Gastroesophageal sphincter (tissue), 3 donors: ENCODE measurements at regions not wholly inside any gene's neighbourhood (a gene's known extent, or its start where the extent isn't known, plus 50 kb on each side); places are given as distances from the start of the nearest gene placed in this dataset.

Source experiments
- EP300 ChIP-seq: sonication (generic); formaldehyde crosslinking; IDR thresholded peaks from one replicate; pipeline ENCODE4 v1.6.1; 2017; ENCODE audit warnings: antibody characterized with exemption, mild to moderate bottlenecking
- POLR2A ChIP-seq, 2 donors: fragments of 450-650 bp; IDR thresholded peaks; one replicate each; pipeline ENCODE4 v1.6.1; 2017; ENCODE audit warnings: antibody characterized with exemption in 2 of 2, mild to moderate bottlenecking in 2 of 2, moderate library complexity in 1 of 2
- POLR2AphosphoS5 ChIP-seq: sonication (generic); formaldehyde crosslinking; IDR thresholded peaks from one replicate; pipeline ENCODE4 v1.6.1; 2017; ENCODE audit warnings: antibody characterized with exemption
- TF ChIP-seq, protein P1 (sequence below), 4 experiments: fragments of 200-600 bp in 2 of 4; fragments of 450-650 bp in 2 of 4; sonication (generic) in 1 of 4; IDR thresholded peaks; one replicate each; pipeline ENCODE4 v1.5.1; 2017 to 2019; ENCODE audit warnings: antibody characterized with exemption in 4 of 4, mild to moderate bottlenecking in 2 of 4, moderate library complexity in 2 of 4

DNA sequence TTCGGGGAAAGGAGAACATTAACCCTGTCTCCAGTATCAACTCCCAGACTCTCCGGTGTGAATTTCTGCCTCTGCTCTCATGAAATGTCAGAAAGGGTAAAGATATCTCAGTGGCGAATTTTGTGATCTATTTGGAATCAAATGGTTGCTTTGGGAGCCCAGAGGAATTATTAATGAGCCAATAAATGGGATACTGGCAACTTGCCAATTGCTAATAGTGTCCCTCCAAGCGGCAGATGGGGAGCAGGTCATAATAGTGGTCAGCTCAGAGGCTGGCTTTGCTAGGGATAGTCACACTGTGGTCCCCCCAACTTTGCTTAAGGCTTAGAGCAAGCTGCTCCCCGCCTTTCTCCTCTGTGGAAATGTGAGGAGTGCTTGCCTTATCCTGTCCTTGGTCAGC, 176.1 kb upstream of the KL start:
- TF ChIP-seq POLR2A (IDR thresholded peaks at IDR 0.05) (no peak), EP300 (no peak), POLR2AphosphoS5 (no peak)
- TF ChIP-seq, protein P1, sequence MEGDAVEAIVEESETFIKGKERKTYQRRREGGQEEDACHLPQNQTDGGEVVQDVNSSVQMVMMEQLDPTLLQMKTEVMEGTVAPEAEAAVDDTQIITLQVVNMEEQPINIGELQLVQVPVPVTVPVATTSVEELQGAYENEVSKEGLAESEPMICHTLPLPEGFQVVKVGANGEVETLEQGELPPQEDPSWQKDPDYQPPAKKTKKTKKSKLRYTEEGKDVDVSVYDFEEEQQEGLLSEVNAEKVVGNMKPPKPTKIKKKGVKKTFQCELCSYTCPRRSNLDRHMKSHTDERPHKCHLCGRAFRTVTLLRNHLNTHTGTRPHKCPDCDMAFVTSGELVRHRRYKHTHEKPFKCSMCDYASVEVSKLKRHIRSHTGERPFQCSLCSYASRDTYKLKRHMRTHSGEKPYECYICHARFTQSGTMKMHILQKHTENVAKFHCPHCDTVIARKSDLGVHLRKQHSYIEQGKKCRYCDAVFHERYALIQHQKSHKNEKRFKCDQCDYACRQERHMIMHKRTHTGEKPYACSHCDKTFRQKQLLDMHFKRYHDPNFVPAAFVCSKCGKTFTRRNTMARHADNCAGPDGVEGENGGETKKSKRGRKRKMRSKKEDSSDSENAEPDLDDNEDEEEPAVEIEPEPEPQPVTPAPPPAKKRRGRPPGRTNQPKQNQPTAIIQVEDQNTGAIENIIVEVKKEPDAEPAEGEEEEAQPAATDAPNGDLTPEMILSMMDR (IDR thresholded peaks at IDR 0.05): no peak
